Sigmoid colon (tissue), 6 donors: ENCODE measurements at regions not wholly inside any gene's neighbourhood (a gene's known extent, or its start where the extent isn't known, plus 50 kb on each side); places are given as distances from the start of the nearest gene placed in this dataset.

Experiments
- DNase-seq: peaks from one replicate; pipeline ENCODE4 v3.0.0-alpha.2; 2019
- H3K27ac ChIP-seq, 4 donors: fragments of 200-600 bp; sonication (generic); one replicate each; pipeline ENCODE4 v1.5.1; 2016 to 2019; ENCODE audit warnings: mild to moderate bottlenecking in 1 of 4
- H3K27me3 ChIP-seq, 3 donors: fragments of 200-600 bp; sonication (generic); one replicate each; pipeline ENCODE4 v1.5.1; 2019; ENCODE audit warnings: mild to moderate bottlenecking in 1 of 3
- H3K36me3 ChIP-seq, 4 donors: fragments of 200-600 bp; sonication (generic); one replicate each; pipeline ENCODE4 v1.5.1; 2016 to 2019
- H3K4me1 ChIP-seq, 4 donors: fragments of 200-600 bp; sonication (generic); one replicate each; pipeline ENCODE4 v1.5.1; 2017 to 2019
- H3K4me3 ChIP-seq, 4 donors: fragments of 200-600 bp; sonication (generic); one replicate each; pipeline ENCODE4 v1.5.1; 2017 to 2019; ENCODE audit warnings: mild to moderate bottlenecking in 2 of 4, moderate library complexity in 1 of 4
- H3K9me3 ChIP-seq, 4 donors: fragments of 200-600 bp in 3 of 4; sonication (generic) in 3 of 4; one replicate each; pipeline versions ENCODE4 v1.5.1 to v1.6.1; 2013 to 2019
- CTCF ChIP-seq, 4 experiments: fragments of 450-650 bp in 3 of 4; fragments of 200-600 bp in 1 of 4; IDR thresholded peaks; one replicate each; pipeline ENCODE4 v1.5.1; 2016 to 2019; ENCODE audit warnings: antibody characterized with exemption in 4 of 4, mild to moderate bottlenecking in 3 of 4, moderate library complexity in 2 of 4
- EP300 ChIP-seq, 4 donors: sonication (generic); formaldehyde crosslinking; IDR thresholded peaks; one replicate each; pipeline ENCODE4 v1.6.1; 2017; ENCODE audit warnings: antibody characterized with exemption in 4 of 4
- POLR2A ChIP-seq, 2 donors: fragments of 450-650 bp; IDR thresholded peaks; one replicate each; pipeline ENCODE4 v1.6.1; 2016; ENCODE audit warnings: antibody characterized with exemption in 2 of 2, mild to moderate bottlenecking in 2 of 2, moderate library complexity in 2 of 2
- POLR2AphosphoS5 ChIP-seq, 4 donors: sonication (generic); formaldehyde crosslinking; IDR thresholded peaks; one replicate each; pipeline ENCODE4 v1.6.1; 2017; ENCODE audit warnings: antibody characterized with exemption in 4 of 4
- WGBS, 2 donors: extraction: QIAGEN DNeasy Blood & Tissue Kit; methylation state at CpG; one replicate each; pipeline ENCODE4 v1.1.7; 2013; 5-methylcytosine and 5-hydroxymethylcytosine counted together
- intact Hi-C: fragments of 100-400 bp; cut with DNase I; formaldehyde crosslinking; loops from one replicate; pipeline ENCODE4 v1.15.1; 2023
- donor health status: healthy with polysubstance abuse.
- donor health status: healthy.

GRCh38 chr10:71143170-71143569 lies 69.2 kb upstream of the UNC5B start:
- H3K4me3 ChIP-seq = no peak overlapping the region
- H3K27ac ChIP-seq = no peak overlapping the region
- TF ChIP-seq EP300 (IDR thresholded peaks at IDR 0.05) = no peak
- no peak for TF ChIP-seq CTCF (IDR thresholded peaks at IDR 0.05)
- no peak for TF ChIP-seq POLR2AphosphoS5 (IDR thresholded peaks at IDR 0.05)
- no peak for TF ChIP-seq POLR2A (IDR thresholded peaks at IDR 0.05)
- no peaks in the 10 kb centered on the region for H3K9me3 ChIP-seq
- H3K27me3 ChIP-seq = peaks cover 0 to 7% (median 0%) of the 10 kb centered on the region in 3 donors
- DNase-seq = no peak
- H3K36me3 ChIP-seq = no peaks in the 10 kb centered on the region
- WGBS, 2 donors = 78 to 85% methylated on average over 5 of the region's 5 CpGs
- intact Hi-C loops = no loop called here
- H3K4me1 ChIP-seq = peaks cover 0 to 4% (median 0%) of the 10 kb centered on the region in 4 donors

GRCh38 chr10:71143610-71144009 lies 68.8 kb upstream of the UNC5B start:
- TF ChIP-seq CTCF (IDR thresholded peaks at IDR 0.05) (no peak), POLR2AphosphoS5 (IDR thresholded peaks at IDR 0.05) (no peak), EP300 (IDR thresholded peaks at IDR 0.05) (no peak), POLR2A (IDR thresholded peaks at IDR 0.05) (no peak)
- Histone ChIP-seq H3K4me3 (no peak overlapping the region), H3K36me3 (no peaks in the 10 kb centered on the region), H3K27me3 (peaks cover 0 to 4% (median 0%) of the 10 kb centered on the region in 3 donors), H3K4me1 (no peaks in the 10 kb centered on the region), H3K9me3 (no peaks in the 10 kb centered on the region), H3K27ac (no peak overlapping the region)
- DNase-seq = no peak
- intact Hi-C loops = no loop called here
- WGBS, 2 donors = 92 to 94% methylated on average over 4 of the region's 4 CpGs

GRCh38 chr10:71144824-71145223 lies 67.5 kb upstream of the UNC5B start:
- Histone ChIP-seq H3K27me3 (peaks cover 0 to 3% (median 0%) of the 10 kb centered on the region in 3 donors), H3K4me3 (no peak overlapping the region), H3K9me3 (no peaks in the 10 kb centered on the region), H3K36me3 (no peaks in the 10 kb centered on the region), H3K27ac (no peak overlapping the region), H3K4me1 (no peaks in the 10 kb centered on the region)
- 87 to 90% methylated on average over 4 of the region's 4 CpGs for WGBS, 2 donors
- intact Hi-C loops = no loop called here
- DNase-seq = no peak
- TF ChIP-seq POLR2AphosphoS5 (IDR thresholded peaks at IDR 0.05) (no peak), POLR2A (IDR thresholded peaks at IDR 0.05) (no peak), CTCF (IDR thresholded peaks at IDR 0.05) (no peak), EP300 (IDR thresholded peaks at IDR 0.05) (no peak)

- Histone ChIP-seq H3K4me3 (no peak overlapping the region), H3K4me1 (no peaks in the 10 kb centered on the region), H3K9me3 (no peaks in the 10 kb centered on the region), H3K27me3 (peaks cover 0 to 3% (median 0%) of the 10 kb centered on the region in 3 donors), H3K27ac (no peak overlapping the region), H3K36me3 (no peaks in the 10 kb centered on the region)
- WGBS, 2 donors = 94% methylated on average over 3 of the region's 3 CpGs
- TF ChIP-seq POLR2A (IDR thresholded peaks at IDR 0.05) (no peak), POLR2AphosphoS5 (IDR thresholded peaks at IDR 0.05) (no peak), CTCF (IDR thresholded peaks at IDR 0.05) (no peak), EP300 (IDR thresholded peaks at IDR 0.05) (no peak)
- intact Hi-C loops = no loop called here
- DNase-seq = no peak
Measured at GRCh38 chr10:71145352-71145945, 66.9 kb upstream of the UNC5B start.

GRCh38 chr10:71150796-71151195 lies 61.6 kb upstream of the UNC5B start:
- intact Hi-C loops = no loop called here
- Histone ChIP-seq H3K36me3 (no peaks in the 10 kb centered on the region), H3K4me3 (no peak overlapping the region), H3K9me3 (no peaks in the 10 kb centered on the region), H3K27me3 (peaks cover 0 to 3% (median 0%) of the 10 kb centered on the region in 3 donors), H3K27ac (no peak overlapping the region), H3K4me1 (no peaks in the 10 kb centered on the region)
- DNase-seq = no peak
- 89% methylated on average over 2 of the region's 2 CpGs for WGBS, 2 donors
- no peak for TF ChIP-seq EP300 (IDR thresholded peaks at IDR 0.05)
- TF ChIP-seq POLR2A (IDR thresholded peaks at IDR 0.05) = no peak
